ENCODE measurements at regions not wholly inside any gene's neighbourhood (a gene's known extent, or its start where the extent isn't known, plus 50 kb on each side); places are given as distances from the start of the nearest gene placed in this dataset.

DNA sequence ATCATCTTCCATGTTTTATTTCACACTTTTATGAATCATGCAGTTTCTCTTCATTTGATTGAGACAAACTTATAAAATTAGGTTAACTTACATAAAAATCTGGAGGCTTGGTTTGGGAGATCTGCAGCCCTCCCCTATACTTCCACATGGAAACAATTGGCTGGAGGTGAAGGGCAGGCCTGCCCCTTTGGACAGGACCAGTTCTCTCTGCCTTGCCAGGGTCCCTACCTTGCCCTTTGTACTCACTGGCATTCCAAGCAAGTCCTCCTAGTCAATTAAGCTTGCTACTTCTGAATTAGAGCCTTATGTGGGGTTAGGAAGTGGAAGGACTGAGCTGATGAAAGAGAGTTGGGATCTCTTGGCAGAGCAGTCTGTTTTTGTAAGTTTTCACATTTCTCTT lies 257.3 kb downstream of the GAS1 start:
- Histone ChIP-seq H3K4me3 (no peak overlapping the region), H3K27ac (no peak overlapping the region), H3K9me3 (no peaks in the 10 kb centered on the region), H3K27me3 (no peaks in the 10 kb centered on the region), H3K4me1 (no peaks in the 10 kb centered on the region), H3K36me3 (no peaks in the 10 kb centered on the region)
- intact Hi-C loops (cut with DNase I): no loop called here
- no peak for DNase-seq
- no peak for ATAC-seq
- TF ChIP-seq, protein P1, sequence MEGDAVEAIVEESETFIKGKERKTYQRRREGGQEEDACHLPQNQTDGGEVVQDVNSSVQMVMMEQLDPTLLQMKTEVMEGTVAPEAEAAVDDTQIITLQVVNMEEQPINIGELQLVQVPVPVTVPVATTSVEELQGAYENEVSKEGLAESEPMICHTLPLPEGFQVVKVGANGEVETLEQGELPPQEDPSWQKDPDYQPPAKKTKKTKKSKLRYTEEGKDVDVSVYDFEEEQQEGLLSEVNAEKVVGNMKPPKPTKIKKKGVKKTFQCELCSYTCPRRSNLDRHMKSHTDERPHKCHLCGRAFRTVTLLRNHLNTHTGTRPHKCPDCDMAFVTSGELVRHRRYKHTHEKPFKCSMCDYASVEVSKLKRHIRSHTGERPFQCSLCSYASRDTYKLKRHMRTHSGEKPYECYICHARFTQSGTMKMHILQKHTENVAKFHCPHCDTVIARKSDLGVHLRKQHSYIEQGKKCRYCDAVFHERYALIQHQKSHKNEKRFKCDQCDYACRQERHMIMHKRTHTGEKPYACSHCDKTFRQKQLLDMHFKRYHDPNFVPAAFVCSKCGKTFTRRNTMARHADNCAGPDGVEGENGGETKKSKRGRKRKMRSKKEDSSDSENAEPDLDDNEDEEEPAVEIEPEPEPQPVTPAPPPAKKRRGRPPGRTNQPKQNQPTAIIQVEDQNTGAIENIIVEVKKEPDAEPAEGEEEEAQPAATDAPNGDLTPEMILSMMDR (IDR thresholded peaks at IDR 0.05): no peak

DNA sequence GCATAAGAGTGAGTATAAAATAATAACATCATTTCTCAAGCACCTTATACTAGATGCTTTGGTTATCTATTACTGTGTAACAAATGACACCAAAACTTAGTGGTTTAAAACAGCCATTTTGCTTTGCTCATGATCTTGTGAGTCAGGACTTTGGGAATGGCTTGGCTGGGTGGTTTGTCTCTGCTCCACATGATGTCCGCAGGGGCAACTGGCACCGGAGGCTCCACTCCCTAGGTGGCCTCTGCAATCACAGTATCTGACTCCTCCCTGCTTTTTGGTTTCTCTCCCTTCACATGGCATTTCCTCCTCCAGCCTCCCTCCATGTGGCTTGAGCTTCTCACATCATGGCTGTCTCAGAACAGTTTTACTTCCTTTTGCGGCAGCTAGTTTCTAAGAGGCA lies 259.5 kb downstream of the GAS1 start:
- no peaks in the 10 kb centered on the region for H3K27me3 ChIP-seq
- TF ChIP-seq, protein P1 (IDR thresholded peaks at IDR 0.05): no peak
- no peak for DNase-seq
- no peak overlapping the region for H3K27ac ChIP-seq
- peaks cover 5% of the 10 kb centered on the region for H3K4me1 ChIP-seq
- intact Hi-C loops (cut with DNase I): no loop called here
- H3K4me3 ChIP-seq: no peak overlapping the region
- no peaks in the 10 kb centered on the region for H3K36me3 ChIP-seq
- no peak for ATAC-seq
- no peaks in the 10 kb centered on the region for H3K9me3 ChIP-seq

GRCh38 chr9:86685556-86685955 lies 261.8 kb downstream of the GAS1 start:
- Histone ChIP-seq H3K9me3 (no peaks in the 10 kb centered on the region), H3K4me1 (peaks cover 5% of the 10 kb centered on the region), H3K4me3 (no peak overlapping the region), H3K27me3 (no peaks in the 10 kb centered on the region), H3K36me3 (no peaks in the 10 kb centered on the region), H3K27ac (no peak overlapping the region)
- intact Hi-C loops (cut with DNase I): no loop called here
- TF ChIP-seq, protein P1 (IDR thresholded peaks at IDR 0.05): no peak
- ATAC-seq (no peak), DNase-seq (no peak)

DNA sequence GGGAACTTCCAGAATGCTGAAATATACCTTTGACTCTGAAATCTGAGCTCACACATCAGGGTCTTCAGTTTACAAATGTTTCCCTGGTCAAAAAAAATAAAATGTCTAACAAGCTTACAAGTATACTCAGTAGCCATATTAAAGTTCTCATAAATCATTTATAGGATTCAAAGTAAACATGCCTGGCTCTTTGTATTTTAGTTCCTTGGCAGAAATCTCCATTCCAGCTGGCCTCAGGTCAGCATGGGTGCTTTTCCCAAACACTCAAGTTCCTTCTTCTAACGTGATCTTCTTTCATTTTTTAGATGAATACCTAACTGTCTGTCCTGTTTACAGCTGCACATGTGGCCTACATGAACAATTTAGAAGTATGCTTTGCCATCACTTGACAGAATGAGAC lies 263.2 kb downstream of the GAS1 start:
- peaks cover 5% of the 10 kb centered on the region for H3K4me1 ChIP-seq
- H3K27me3 ChIP-seq: no peaks in the 10 kb centered on the region
- TF ChIP-seq, protein P1 (IDR thresholded peaks at IDR 0.05): no peak
- ATAC-seq: no peak
- no peak for DNase-seq
- intact Hi-C loops (cut with DNase I): no loop called here
- no peaks in the 10 kb centered on the region for H3K36me3 ChIP-seq
- no peaks in the 10 kb centered on the region for H3K9me3 ChIP-seq
- no peak overlapping the region for H3K4me3 ChIP-seq
- H3K27ac ChIP-seq: no peak overlapping the region

DNA sequence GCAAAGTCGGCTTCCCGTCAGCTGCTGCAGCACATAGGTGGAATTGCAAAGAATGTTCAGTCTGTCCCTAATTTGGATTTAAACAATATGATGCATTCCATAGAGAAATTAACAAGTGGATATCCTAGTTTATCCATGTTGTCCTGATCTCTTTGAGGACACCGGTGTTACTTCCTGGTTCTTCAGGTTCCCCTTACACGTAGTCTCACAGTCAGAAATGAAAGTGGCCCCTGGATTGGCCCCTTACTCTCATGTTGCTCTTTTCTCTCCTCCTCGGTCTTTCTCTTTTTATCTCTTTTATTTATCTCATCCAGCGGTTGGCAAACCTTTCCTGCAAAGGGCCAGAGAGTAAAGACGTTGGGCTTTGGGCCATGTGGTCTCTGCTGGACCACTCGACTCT lies 265.1 kb downstream of the GAS1 start:
- no peaks in the 10 kb centered on the region for H3K27me3 ChIP-seq
- no peak overlapping the region for H3K4me3 ChIP-seq
- TF ChIP-seq, protein P1 (IDR thresholded peaks at IDR 0.05): no peak
- intact Hi-C loops (cut with DNase I): no loop called here
- no peak overlapping the region for H3K27ac ChIP-seq
- H3K36me3 ChIP-seq: no peaks in the 10 kb centered on the region
- H3K4me1 ChIP-seq: peaks cover 5% of the 10 kb centered on the region
- H3K9me3 ChIP-seq: no peaks in the 10 kb centered on the region
- ATAC-seq: no peak
- no peak for DNase-seq

DNA sequence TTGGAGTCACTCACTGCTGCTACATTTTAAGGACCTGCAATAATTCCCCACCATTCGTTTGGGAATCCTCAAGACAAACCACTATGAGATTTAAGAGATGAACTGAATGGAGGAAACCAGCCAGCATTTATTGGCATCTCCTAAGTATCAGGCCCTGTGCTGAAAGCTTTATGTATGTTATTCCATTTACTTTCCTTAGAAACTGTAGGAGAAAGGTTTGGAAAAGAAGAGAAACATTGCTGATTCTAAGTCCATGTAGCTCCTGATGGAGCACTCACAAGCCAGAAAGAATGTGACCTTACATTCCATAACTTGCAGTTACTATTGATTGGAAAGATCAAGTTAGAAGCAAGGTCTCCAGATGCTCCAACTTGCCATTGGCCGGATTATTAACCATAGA lies 267.4 kb downstream of the GAS1 start:
- DNase-seq: no peak
- Histone ChIP-seq H3K27me3 (no peaks in the 10 kb centered on the region), H3K4me3 (no peak overlapping the region), H3K27ac (no peak overlapping the region), H3K36me3 (no peaks in the 10 kb centered on the region), H3K4me1 (peaks cover 5% of the 10 kb centered on the region), H3K9me3 (no peaks in the 10 kb centered on the region)
- ATAC-seq: no peak
- intact Hi-C loops (cut with DNase I): no loop called here
- TF ChIP-seq, protein P1 (IDR thresholded peaks at IDR 0.05): no peak

All from upper lobe of right lung (tissue), 1 donor.